Naive thymus-derived CD4-positive, alpha-beta T cell (primary cell): ENCODE measurements at regions not wholly inside any gene's neighbourhood (a gene's known extent, or its start where the extent isn't known, plus 50 kb on each side); places are given as distances from the start of the nearest gene placed in this dataset.
A peak's percentile ranks its signal among the peaks of the same experiment; 100 is the strongest.

Experiments used
- ATAC-seq: fragments of 150-1000 bp; cut with Tn5 transposase; 2 replicates; pipeline ENCODE4 v1.10.0; 2021; ENCODE audit warnings: mild to moderate bottlenecking, moderate library complexity
- CTCF ChIA-PET: fragments of 350-600 bp; sonication (Branson Sonifier 250); formaldehyde crosslinking; loops from one replicate; lab custom pipeline; 2021; ENCODE audit warnings: antibody characterized with exemption; lab: Charles Lee
- POLR2A ChIA-PET: fragments of 350-600 bp; sonication (Branson Sonifier 250); formaldehyde crosslinking; loops from one replicate; lab custom pipeline; 2021; ENCODE audit warnings: antibody characterized with exemption, inconsistent platforms; lab: Charles Lee
- DNase-seq, 9 donors: peaks; one replicate each; pipeline versions ENCODE4 v3.0.0 to v3.0.0-alpha.2; 2020 to 2022; ENCODE audit warnings: mixed read lengths in 1 of 9
- H3K27ac ChIP-seq: one replicate; pipeline ENCODE4 v1.7.0; 2013; ENCODE audit warnings: mild to moderate bottlenecking, low read depth, low read length, moderate library complexity
- H3K27me3 ChIP-seq, 2 donors: one replicate each; pipeline ENCODE4 v1.7.0; 2013; ENCODE audit warnings: low read length in 2 of 2, mild to moderate bottlenecking in 2 of 2, moderate library complexity in 2 of 2; ENCODE audit not compliant: control insufficient read depth in 2 of 2, insufficient read depth in 2 of 2
- H3K36me3 ChIP-seq, 3 experiments: 1 replicate in 2 of 3; 2 replicates in 1 of 3; pipeline ENCODE4 v1.7.0; 2013; ENCODE audit warnings: low read length in 3 of 3, mild to moderate bottlenecking in 3 of 3, moderate library complexity in 1 of 3; ENCODE audit not compliant: insufficient read depth in 3 of 3, control insufficient read depth in 2 of 3
- H3K4me1 ChIP-seq, 2 donors: one replicate each; pipeline ENCODE4 v1.7.0; 2013; ENCODE audit warnings: low read length in 2 of 2, mild to moderate bottlenecking in 2 of 2, moderate library complexity in 1 of 2; ENCODE audit not compliant: control insufficient read depth in 2 of 2, insufficient read depth in 2 of 2
- H3K4me3 ChIP-seq: 2 replicates; pipeline ENCODE4 v1.7.0; 2013; ENCODE audit warnings: mild to moderate bottlenecking, low read length
- H3K9me3 ChIP-seq, 3 experiments: 1 replicate in 2 of 3; 2 replicates in 1 of 3; pipeline ENCODE4 v1.7.0; 2013; ENCODE audit warnings: low read length in 3 of 3; ENCODE audit not compliant: control insufficient read depth in 2 of 3
- H3K27ac Mint-ChIP-seq, 9 donors: one replicate each; pipeline ENCODE4 v1.8.0; 2020 to 2022; ENCODE audit warnings: mixed read lengths in 9 of 9, mild to moderate bottlenecking in 8 of 9, moderate library complexity in 5 of 9, inconsistent platforms in 2 of 9
- H3K27me3 Mint-ChIP-seq, 5 donors: one replicate each; pipeline ENCODE4 v1.8.0; 2021 to 2022; ENCODE audit warnings: mixed read lengths in 5 of 5, mild to moderate bottlenecking in 1 of 5
- H3K36me3 Mint-ChIP-seq, 5 donors: one replicate each; pipeline ENCODE4 v1.8.0; 2020 to 2022; ENCODE audit warnings: mixed read lengths in 5 of 5, mild to moderate bottlenecking in 3 of 5, inconsistent platforms in 1 of 5
- H3K4me1 Mint-ChIP-seq, 7 donors: one replicate each; pipeline ENCODE4 v1.8.0; 2020 to 2022; ENCODE audit warnings: mixed read lengths in 7 of 7, mild to moderate bottlenecking in 3 of 7, inconsistent platforms in 1 of 7
- H3K4me3 Mint-ChIP-seq, 10 donors: one replicate each; pipeline ENCODE4 v1.8.0; 2020 to 2022; ENCODE audit warnings: mild to moderate bottlenecking in 10 of 10, mixed read lengths in 10 of 10, moderate library complexity in 6 of 10, inconsistent platforms in 2 of 10
- H3K9me3 Mint-ChIP-seq, 11 donors: one replicate each; pipeline ENCODE4 v1.8.0; 2020 to 2022; ENCODE audit warnings: mixed read lengths in 11 of 11, mild to moderate bottlenecking in 4 of 11, inconsistent platforms in 1 of 11, moderate library complexity in 1 of 11
- intact Hi-C, 2 donors: fragments of 100-400 bp; cut with micrococcal nuclease; formaldehyde crosslinking; loops; one replicate each; pipeline ENCODE4 v1.15.1; 2023

GRCh38 chr15:66621491-66622467, 56.0 kb upstream of the LCTL start:
- Mint-ChIP-seq H3K9me3 (no peaks in the 10 kb centered on the region), H3K27ac (no peak overlapping the region), H3K4me1 (peaks cover 0 to 12% (median 0%) of the 10 kb centered on the region in 7 donors), H3K27me3 (peaks cover 23 to 33% (median 33%) of the 10 kb centered on the region in 5 donors), H3K4me3 (peak overlapping the region in 1 of 10 donors; percentile 23), H3K36me3 (peaks cover 0 to 5% (median 0%) of the 10 kb centered on the region in 5 donors)
- ChIA-PET CTCF (interaction anchor here (1.0 kb wide), 2 partner anchors 10 to 153 kb away, joined by 3 to 4 read pairs; no protein-coding TSS in a partner anchor), POLR2A (no interaction called here)
- DNase-seq = no peak
- H3K27me3 ChIP-seq = peaks cover 0 to 15% of the 10 kb centered on the region in 2 donors
- no peak overlapping the region for H3K27ac ChIP-seq
- ATAC-seq = no peak
- no peaks in the 10 kb centered on the region for H3K36me3 ChIP-seq
- H3K4me1 ChIP-seq = no peaks in the 10 kb centered on the region
- H3K4me3 ChIP-seq = no peak overlapping the region
- intact Hi-C loops = no loop called here
- no peaks in the 10 kb centered on the region for H3K9me3 ChIP-seq

- POLR2A ChIA-PET = no interaction called here
- H3K27me3 ChIP-seq = peaks cover 0 to 15% of the 10 kb centered on the region in 2 donors
- no peak overlapping the region for H3K27ac Mint-ChIP-seq
- CTCF ChIA-PET = interaction anchor here (1.1 kb wide), 1 partner anchor 10 kb away, joined by 3 read pairs; no protein-coding TSS in a partner anchor
- H3K4me3 ChIP-seq = no peak overlapping the region
- no peaks in the 10 kb centered on the region for H3K9me3 Mint-ChIP-seq
- intact Hi-C loops = no loop called here
- peaks cover 23 to 33% (median 33%) of the 10 kb centered on the region in 5 donors for H3K27me3 Mint-ChIP-seq
- DNase-seq (no peak), ATAC-seq (no peak)
- no peak overlapping the region for H3K4me3 Mint-ChIP-seq
- H3K4me1 ChIP-seq = no peaks in the 10 kb centered on the region
- H3K9me3 ChIP-seq = no peaks in the 10 kb centered on the region
- H3K27ac ChIP-seq = no peak overlapping the region
- H3K36me3 ChIP-seq = no peaks in the 10 kb centered on the region
- H3K36me3 Mint-ChIP-seq = peaks cover 0 to 5% (median 0%) of the 10 kb centered on the region in 5 donors
- peaks cover 0 to 6% (median 0%) of the 10 kb centered on the region in 7 donors for H3K4me1 Mint-ChIP-seq
Observed at GRCh38 chr15:66622591-66623022, 56.8 kb upstream of the LCTL start.

- Histone ChIP-seq H3K27ac (no peak overlapping the region), H3K4me1 (no peaks in the 10 kb centered on the region), H3K27me3 (peaks cover 0 to 15% of the 10 kb centered on the region in 2 donors), H3K9me3 (no peaks in the 10 kb centered on the region), H3K36me3 (no peaks in the 10 kb centered on the region), H3K4me3 (no peak overlapping the region)
- POLR2A ChIA-PET = interaction anchor here (0.7 to 0.8 kb wide), 2 partner anchors 15 to 105 kb away, joined by 3 read pairs; no protein-coding TSS in a partner anchor
- CTCF ChIA-PET = interaction anchor here (0.6 to 1.1 kb wide), 2 partner anchors 8 to 227 kb away, joined by 3 read pairs; no protein-coding TSS in a partner anchor
- no peak overlapping the region for H3K4me3 Mint-ChIP-seq
- ATAC-seq (no peak), DNase-seq (no peak)
- peaks cover 23 to 38% (median 33%) of the 10 kb centered on the region in 5 donors for H3K27me3 Mint-ChIP-seq
- no peaks in the 10 kb centered on the region for H3K9me3 Mint-ChIP-seq
- peaks cover 0 to 5% (median 0%) of the 10 kb centered on the region in 5 donors for H3K36me3 Mint-ChIP-seq
- peaks cover 0 to 6% (median 0%) of the 10 kb centered on the region in 7 donors for H3K4me1 Mint-ChIP-seq
- H3K27ac Mint-ChIP-seq = no peak overlapping the region
- intact Hi-C loops = no loop called here
Observed at GRCh38 chr15:66623801-66624453, 58.1 kb upstream of the LCTL start.

GRCh38 chr15:66625531-66625930, 59.7 kb upstream of the LCTL start:
- Histone ChIP-seq H3K36me3 (no peaks in the 10 kb centered on the region), H3K4me1 (no peaks in the 10 kb centered on the region), H3K9me3 (no peaks in the 10 kb centered on the region), H3K4me3 (no peak overlapping the region), H3K27me3 (peaks cover 0 to 10% of the 10 kb centered on the region in 2 donors), H3K27ac (no peak overlapping the region)
- no peak for DNase-seq
- ChIA-PET CTCF (no interaction called here), POLR2A (interaction anchor here (0.6 kb wide), 1 partner anchor 8 kb away, joined by 3 read pairs; no protein-coding TSS in a partner anchor)
- H3K4me3 Mint-ChIP-seq = no peak overlapping the region
- H3K4me1 Mint-ChIP-seq = peaks cover 0 to 6% (median 0%) of the 10 kb centered on the region in 7 donors
- H3K27ac Mint-ChIP-seq = no peak overlapping the region
- ATAC-seq = no peak
- H3K36me3 Mint-ChIP-seq = peaks cover 0 to 5% (median 0%) of the 10 kb centered on the region in 5 donors
- peaks cover 18 to 36% (median 29%) of the 10 kb centered on the region in 5 donors for H3K27me3 Mint-ChIP-seq
- H3K9me3 Mint-ChIP-seq = no peaks in the 10 kb centered on the region
- intact Hi-C loops = no loop called here

- POLR2A ChIA-PET = interaction anchor here (0.6 kb wide), 1 partner anchor 8 kb away, joined by 3 read pairs; no protein-coding TSS in a partner anchor
- no peaks in the 10 kb centered on the region for H3K4me1 ChIP-seq
Observed at GRCh38 chr15:66625974-66626373, 60.2 kb upstream of the LCTL start.

GRCh38 chr15:66628976-66629723, 63.4 kb upstream of the LCTL start:
- no peaks in the 10 kb centered on the region for H3K4me1 ChIP-seq
- no peak overlapping the region for H3K4me3 Mint-ChIP-seq
- ATAC-seq (no peak), DNase-seq (no peak)
- no peaks in the 10 kb centered on the region for H3K36me3 ChIP-seq
- H3K27ac ChIP-seq = no peak overlapping the region
- peak overlapping the region in 1 of 9 donors; percentile 43 for H3K27ac Mint-ChIP-seq
- no peaks in the 10 kb centered on the region for H3K4me1 Mint-ChIP-seq
- peaks cover 0 to 13% (median 0%) of the 10 kb centered on the region in 5 donors for H3K27me3 Mint-ChIP-seq
- ChIA-PET POLR2A (no interaction called here), CTCF (interaction anchor here (0.6 kb wide), 1 partner anchor 162 kb away, joined by 3 read pairs; no protein-coding TSS in a partner anchor)
- no peaks in the 10 kb centered on the region for H3K9me3 ChIP-seq
- no peaks in the 10 kb centered on the region for H3K36me3 Mint-ChIP-seq
- H3K4me3 ChIP-seq = no peak overlapping the region
- H3K27me3 ChIP-seq = no peaks in the 10 kb centered on the region
- H3K9me3 Mint-ChIP-seq = no peaks in the 10 kb centered on the region
- intact Hi-C loops = no loop called here

More at GRCh38 chr15:66625974-66626373, 60.2 kb upstream of the LCTL start:
- Histone ChIP-seq H3K9me3 (no peaks in the 10 kb centered on the region), H3K27me3 (peaks cover 0 to 5% of the 10 kb centered on the region in 2 donors), H3K36me3 (no peaks in the 10 kb centered on the region), H3K4me3 (no peak overlapping the region), H3K27ac (no peak overlapping the region)
- Mint-ChIP-seq H3K27me3 (peaks cover 14 to 31% (median 25%) of the 10 kb centered on the region in 5 donors), H3K4me1 (peaks cover 0 to 6% (median 0%) of the 10 kb centered on the region in 7 donors), H3K9me3 (no peaks in the 10 kb centered on the region), H3K27ac (no peak overlapping the region), H3K4me3 (no peak overlapping the region), H3K36me3 (peaks cover 0 to 5% (median 0%) of the 10 kb centered on the region in 5 donors)
- ATAC-seq (no peak), DNase-seq (no peak)
- CTCF ChIA-PET = no interaction called here
- intact Hi-C loops = no loop called here
